ENCODE measurements at regions not wholly inside any gene's neighbourhood (a gene's known extent, or its start where the extent isn't known, plus 50 kb on each side); places are given as distances from the start of the nearest gene placed in this dataset.

GRCh38 chr14:97350894-97351731 lies 553.9 kb downstream of the VRK1 start:
- Histone ChIP-seq H3K4me3 (no peak overlapping the region), H4K20me1 (no peaks in the 10 kb centered on the region), H3K9me3 (no peaks in the 10 kb centered on the region), H3K36me3 (no peaks in the 10 kb centered on the region), H3K4me2 (no peak overlapping the region), H3K27ac (no peak overlapping the region), H3K27me3 (no peaks in the 10 kb centered on the region), H3K4me1 (no peaks in the 10 kb centered on the region), H3K9ac (no peak overlapping the region)
- no peak for TF ChIP-seq Cebpa-rat (IDR thresholded peaks at IDR 0.05)

GRCh38 chr14:97353102-97353501 lies 555.9 kb downstream of the VRK1 start:
- no peaks in the 10 kb centered on the region for H3K9me3 ChIP-seq
- H3K4me3 ChIP-seq = no peak overlapping the region
- H3K36me3 ChIP-seq = no peaks in the 10 kb centered on the region
- TF ChIP-seq Cebpa-rat (IDR thresholded peaks at IDR 0.05) = no peak
- no peaks in the 10 kb centered on the region for H3K27me3 ChIP-seq
- no peaks in the 10 kb centered on the region for H4K20me1 ChIP-seq
- H3K27ac ChIP-seq = no peak overlapping the region
- no peak overlapping the region for H3K4me2 ChIP-seq
- H3K9ac ChIP-seq = no peak overlapping the region
- no peaks in the 10 kb centered on the region for H3K4me1 ChIP-seq

- H3K4me2 ChIP-seq = no peak overlapping the region
- no peak overlapping the region for H3K27ac ChIP-seq
- H3K36me3 ChIP-seq = no peaks in the 10 kb centered on the region
- H3K9me3 ChIP-seq = no peaks in the 10 kb centered on the region
- H3K4me3 ChIP-seq = no peak overlapping the region
- H3K27me3 ChIP-seq = no peaks in the 10 kb centered on the region
- H4K20me1 ChIP-seq = no peaks in the 10 kb centered on the region
- no peaks in the 10 kb centered on the region for H3K4me1 ChIP-seq
- TF ChIP-seq Cebpa-rat (IDR thresholded peaks at IDR 0.05) = no peak
- H3K9ac ChIP-seq = no peak overlapping the region
Observed at GRCh38 chr14:97354119-97354722, 557.0 kb downstream of the VRK1 start.

GRCh38 chr14:97359341-97359740 lies 562.2 kb downstream of the VRK1 start:
- Histone ChIP-seq H3K27me3 (no peaks in the 10 kb centered on the region), H3K4me1 (no peaks in the 10 kb centered on the region), H3K27ac (no peak overlapping the region), H3K9ac (no peak overlapping the region), H3K4me2 (no peak overlapping the region), H3K36me3 (no peaks in the 10 kb centered on the region), H3K4me3 (no peak overlapping the region), H3K9me3 (no peaks in the 10 kb centered on the region), H4K20me1 (no peaks in the 10 kb centered on the region)
- no peak for TF ChIP-seq Cebpa-rat (IDR thresholded peaks at IDR 0.05)

- no peaks in the 10 kb centered on the region for H3K27me3 ChIP-seq
- no peak for TF ChIP-seq Cebpa-rat (IDR thresholded peaks at IDR 0.05)
- H3K4me3 ChIP-seq = no peak overlapping the region
- H3K9ac ChIP-seq = no peak overlapping the region
- no peak overlapping the region for H3K4me2 ChIP-seq
- no peaks in the 10 kb centered on the region for H3K4me1 ChIP-seq
- no peaks in the 10 kb centered on the region for H4K20me1 ChIP-seq
- no peaks in the 10 kb centered on the region for H3K36me3 ChIP-seq
- H3K9me3 ChIP-seq = no peaks in the 10 kb centered on the region
- no peak overlapping the region for H3K27ac ChIP-seq
Observed at GRCh38 chr14:97361181-97361580, 564.0 kb downstream of the VRK1 start.

- TF ChIP-seq Cebpa-rat (IDR thresholded peaks at IDR 0.05) = no peak
- Histone ChIP-seq H3K27ac (no peak overlapping the region), H3K9me3 (no peaks in the 10 kb centered on the region), H3K4me1 (no peaks in the 10 kb centered on the region), H3K4me3 (no peak overlapping the region), H3K9ac (no peak overlapping the region), H3K36me3 (no peaks in the 10 kb centered on the region), H3K27me3 (no peaks in the 10 kb centered on the region), H3K4me2 (no peak overlapping the region), H4K20me1 (no peaks in the 10 kb centered on the region)
Observed at GRCh38 chr14:97361958-97362357, 564.8 kb downstream of the VRK1 start.

- Histone ChIP-seq H3K4me1 (no peaks in the 10 kb centered on the region), H3K27me3 (no peaks in the 10 kb centered on the region), H3K4me2 (no peak overlapping the region), H4K20me1 (no peaks in the 10 kb centered on the region), H3K9ac (no peak overlapping the region), H3K4me3 (no peak overlapping the region), H3K27ac (no peak overlapping the region), H3K36me3 (no peaks in the 10 kb centered on the region), H3K9me3 (no peaks in the 10 kb centered on the region)
- TF ChIP-seq Cebpa-rat (IDR thresholded peaks at IDR 0.05) = no peak
Observed at GRCh38 chr14:97366400-97366799, 569.2 kb downstream of the VRK1 start.

GRCh38 chr14:97367278-97367677 lies 570.1 kb downstream of the VRK1 start:
- H3K4me3 ChIP-seq = no peak overlapping the region
- no peaks in the 10 kb centered on the region for H3K36me3 ChIP-seq
- no peaks in the 10 kb centered on the region for H3K4me1 ChIP-seq
- H3K4me2 ChIP-seq = no peak overlapping the region
- no peak overlapping the region for H3K9ac ChIP-seq
- no peaks in the 10 kb centered on the region for H3K9me3 ChIP-seq
- no peaks in the 10 kb centered on the region for H4K20me1 ChIP-seq
- H3K27me3 ChIP-seq = no peaks in the 10 kb centered on the region
- TF ChIP-seq Cebpa-rat (IDR thresholded peaks at IDR 0.05) = no peak
- no peak overlapping the region for H3K27ac ChIP-seq

- H3K4me2 ChIP-seq = no peak overlapping the region
- no peaks in the 10 kb centered on the region for H3K36me3 ChIP-seq
- no peaks in the 10 kb centered on the region for H4K20me1 ChIP-seq
- no peaks in the 10 kb centered on the region for H3K9me3 ChIP-seq
- no peak overlapping the region for H3K27ac ChIP-seq
- no peaks in the 10 kb centered on the region for H3K4me1 ChIP-seq
- H3K27me3 ChIP-seq = no peaks in the 10 kb centered on the region
- no peak overlapping the region for H3K4me3 ChIP-seq
- no peak for TF ChIP-seq Cebpa-rat (IDR thresholded peaks at IDR 0.05)
- H3K9ac ChIP-seq = no peak overlapping the region
Observed at GRCh38 chr14:97368049-97368448, 570.9 kb downstream of the VRK1 start.

GRCh38 chr14:97368900-97369564 lies 571.9 kb downstream of the VRK1 start:
- H3K9ac ChIP-seq = no peak overlapping the region
- H3K9me3 ChIP-seq = no peaks in the 10 kb centered on the region
- H3K36me3 ChIP-seq = no peaks in the 10 kb centered on the region
- no peak overlapping the region for H3K4me3 ChIP-seq
- no peaks in the 10 kb centered on the region for H4K20me1 ChIP-seq
- no peaks in the 10 kb centered on the region for H3K4me1 ChIP-seq
- H3K27me3 ChIP-seq = no peaks in the 10 kb centered on the region
- no peak for TF ChIP-seq Cebpa-rat (IDR thresholded peaks at IDR 0.05)
- H3K27ac ChIP-seq = no peak overlapping the region
- H3K4me2 ChIP-seq = no peak overlapping the region

Data from BLaER1 (cell line).